HT-29 (cell line): ENCODE measurements at regions not wholly inside any gene's neighbourhood (a gene's known extent, or its start where the extent isn't known, plus 50 kb on each side); places are given as distances from the start of the nearest gene placed in this dataset.

Experiments
- DNase-seq: peaks from one replicate; pipeline ENCODE4 v3.0.0-alpha.2; 2015; ENCODE audit warnings: low spot score

DNA sequence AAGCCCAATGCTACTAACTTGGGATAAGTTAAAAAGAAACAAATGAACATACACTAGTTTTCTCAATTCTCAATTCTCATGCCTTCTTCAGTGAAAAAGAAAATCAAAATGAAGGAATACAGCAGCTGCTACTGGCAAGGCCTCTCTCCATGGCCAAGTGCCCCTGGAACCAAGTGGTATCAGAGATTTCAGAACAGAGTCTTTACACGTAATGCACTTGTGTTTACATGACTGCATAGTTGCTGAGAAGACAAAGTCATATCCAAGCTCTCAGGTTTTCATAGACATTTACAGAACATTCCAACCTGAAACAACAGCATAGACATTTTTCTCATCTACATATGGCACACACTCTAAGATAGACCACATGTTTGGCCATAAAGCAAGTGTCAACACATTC lies 789.9 kb downstream of the CBLN2 start:
- no peak for DNase-seq

DNA sequence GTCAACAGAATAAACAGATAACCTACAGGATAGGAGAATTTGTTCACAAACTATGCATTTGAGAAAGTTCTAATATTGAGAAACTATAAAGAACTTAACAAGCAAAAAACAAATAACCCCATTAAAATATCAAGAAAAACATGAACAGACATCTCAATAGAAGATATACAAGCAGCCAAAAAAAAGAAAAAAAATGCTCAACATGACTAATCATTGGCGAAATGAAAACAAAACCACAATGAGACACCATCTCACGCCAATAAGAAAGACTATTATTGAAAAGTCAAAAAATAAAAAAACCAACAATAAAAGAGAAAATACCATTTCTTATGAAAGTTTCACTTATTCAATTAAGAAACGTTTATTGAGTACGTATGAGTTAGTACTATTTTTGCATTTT lies 800.5 kb downstream of the CBLN2 start:
- DNase-seq = no peak

DNA sequence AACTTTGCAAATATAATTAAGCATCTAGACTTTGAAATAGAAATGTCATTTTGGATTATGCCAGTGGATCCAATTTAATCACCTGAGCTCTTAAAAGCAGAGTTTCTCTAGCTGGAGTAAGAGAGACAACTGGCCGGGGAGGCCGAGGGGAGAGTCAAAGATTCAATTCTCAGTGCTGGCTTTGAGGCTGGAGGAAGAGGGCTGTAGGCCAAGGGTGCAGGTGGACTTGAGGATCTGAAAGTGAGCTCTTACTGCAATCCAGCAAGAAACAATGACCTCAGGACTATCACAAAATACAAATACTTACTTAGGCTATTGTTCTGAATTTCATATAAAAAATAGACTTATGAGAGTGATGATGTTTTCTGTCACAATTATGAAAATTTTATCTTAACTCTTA lies 814.5 kb downstream of the CBLN2 start:
- DNase-seq = no peak

DNA sequence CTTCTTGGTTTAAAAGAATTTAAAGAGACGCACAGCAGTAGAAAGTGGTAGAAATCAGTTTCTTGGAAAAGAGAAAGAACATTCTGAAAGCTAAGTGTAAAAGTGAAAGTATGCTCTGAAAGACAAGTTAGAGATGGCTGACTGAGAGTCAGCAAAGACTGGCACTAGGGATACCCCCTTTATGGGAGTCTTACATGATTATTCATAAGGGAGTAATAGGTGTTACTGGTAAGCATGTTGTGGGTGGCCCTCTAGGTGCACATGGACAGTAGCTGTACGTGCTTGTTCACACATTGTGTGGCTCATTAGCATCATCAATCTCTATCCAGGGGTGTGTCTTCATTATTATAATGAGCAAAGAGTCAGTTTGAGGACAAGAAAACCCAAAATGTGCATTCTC lies 816.2 kb downstream of the CBLN2 start:
- DNase-seq = no peak

DNA sequence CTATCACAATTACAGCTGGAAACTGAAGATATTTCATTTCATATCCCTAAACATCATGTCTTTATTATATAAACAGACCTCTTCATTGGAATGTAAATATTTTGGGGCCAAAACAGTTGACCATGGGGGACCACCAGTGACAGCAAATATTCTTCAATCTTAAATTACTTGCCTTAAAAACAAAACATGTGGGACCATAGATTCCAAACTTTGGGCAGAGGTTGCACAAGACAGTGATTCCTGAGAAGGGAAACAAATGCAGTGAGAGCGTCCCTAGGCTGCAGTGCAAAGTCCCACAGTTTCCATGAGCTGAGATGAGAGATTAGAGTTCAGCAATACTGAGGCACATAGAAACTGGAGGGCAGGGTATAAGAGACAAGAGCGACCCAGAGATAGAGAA lies 818.9 kb downstream of the CBLN2 start:
- DNase-seq = no peak

DNA sequence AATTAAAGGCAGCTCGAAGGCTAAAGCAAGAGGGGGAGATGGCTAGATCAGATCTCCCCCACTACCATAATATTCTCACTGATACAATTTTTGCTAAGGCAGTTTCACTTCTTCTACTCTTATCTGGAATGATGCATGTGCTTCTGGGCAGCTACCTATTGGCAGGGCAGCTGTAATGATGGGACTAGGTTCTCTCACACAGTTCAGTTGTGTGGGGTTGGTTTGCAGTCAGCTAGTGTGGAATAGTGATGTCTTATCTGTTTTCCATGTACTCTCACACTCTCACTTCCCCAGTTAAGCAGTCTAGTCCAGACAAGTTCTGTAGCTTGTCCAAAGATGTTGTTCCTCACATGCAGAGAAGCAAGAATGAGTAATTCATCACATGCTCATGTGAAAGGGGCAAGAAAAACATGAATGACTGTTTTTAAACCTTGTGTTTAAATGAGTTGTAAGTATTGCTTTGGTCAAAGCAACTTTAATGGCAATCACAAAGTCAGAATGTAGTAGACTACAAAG lies 836.1 kb downstream of the CBLN2 start:
- DNase-seq = no peak

DNA sequence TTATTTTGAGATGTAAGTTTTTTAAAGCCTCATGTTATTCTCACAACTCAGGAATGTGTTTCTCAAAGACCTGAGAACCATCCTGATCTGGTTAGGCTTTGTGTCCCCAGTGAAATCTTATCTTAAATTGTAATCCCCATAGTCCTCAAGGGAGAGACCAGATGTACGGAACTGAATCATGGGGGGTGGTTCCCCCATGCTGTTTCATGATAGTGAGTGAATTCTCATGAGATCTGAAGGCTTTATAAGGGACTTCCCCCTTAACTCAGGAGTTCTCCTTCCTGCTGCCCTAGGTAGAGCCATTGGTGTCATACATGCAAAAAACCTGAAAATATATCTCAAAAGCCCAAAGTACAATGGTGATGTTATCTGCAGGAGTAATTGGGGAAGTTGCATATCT lies 836.7 kb downstream of the CBLN2 start:
- no peak for DNase-seq

DNA sequence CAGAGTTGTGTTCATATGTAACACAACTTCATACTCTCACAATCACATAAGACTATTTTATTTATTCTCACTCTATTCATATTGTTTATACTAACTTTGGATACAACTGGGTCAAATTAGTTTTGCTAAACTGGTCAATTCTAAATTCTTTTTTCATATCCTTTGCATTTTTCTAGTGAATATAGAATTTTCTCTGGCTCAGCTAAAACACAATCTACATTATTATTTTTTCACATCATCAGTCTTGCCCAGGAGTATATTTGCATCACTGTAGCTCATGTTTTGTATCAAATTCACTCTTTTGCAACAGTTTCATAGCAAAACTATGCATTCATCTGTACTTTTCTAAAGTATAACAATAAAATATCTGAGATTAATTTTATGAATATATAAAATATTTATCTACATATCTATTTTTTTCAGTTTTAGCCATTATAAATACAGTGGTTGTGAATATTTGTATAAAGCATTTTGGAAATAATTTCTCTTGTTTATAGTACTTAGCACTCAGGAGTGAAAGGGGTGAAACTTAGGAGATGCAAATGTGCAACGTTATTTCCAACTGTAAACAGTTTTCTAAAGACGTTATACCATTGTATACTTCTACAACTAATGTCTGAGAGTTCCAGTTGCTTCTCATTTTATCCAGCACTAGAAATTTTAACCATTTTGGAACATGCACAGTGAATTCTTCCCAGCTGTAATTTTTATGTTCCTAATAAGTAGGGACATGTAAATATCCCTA lies 854.6 kb downstream of the CBLN2 start:
- no peak for DNase-seq

DNA sequence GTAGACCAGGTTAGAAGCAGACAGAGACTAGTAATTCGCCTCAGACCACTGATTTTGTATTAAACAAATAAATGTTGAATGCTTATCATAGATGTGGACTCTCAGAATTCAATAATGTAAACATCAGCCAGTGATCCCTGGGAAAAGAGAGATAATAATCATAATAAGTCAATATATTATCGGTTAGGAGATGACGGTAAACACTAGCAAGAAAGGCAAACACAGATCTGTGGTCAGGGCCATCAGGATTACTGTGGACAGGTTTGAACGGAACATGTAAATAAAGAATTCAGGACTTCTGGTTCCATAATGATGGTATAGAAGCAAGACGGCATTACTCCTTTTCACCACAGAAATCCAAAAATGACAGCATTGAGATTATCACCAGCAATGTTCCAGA lies 861.6 kb downstream of the CBLN2 start:
- DNase-seq = no peak

DNA sequence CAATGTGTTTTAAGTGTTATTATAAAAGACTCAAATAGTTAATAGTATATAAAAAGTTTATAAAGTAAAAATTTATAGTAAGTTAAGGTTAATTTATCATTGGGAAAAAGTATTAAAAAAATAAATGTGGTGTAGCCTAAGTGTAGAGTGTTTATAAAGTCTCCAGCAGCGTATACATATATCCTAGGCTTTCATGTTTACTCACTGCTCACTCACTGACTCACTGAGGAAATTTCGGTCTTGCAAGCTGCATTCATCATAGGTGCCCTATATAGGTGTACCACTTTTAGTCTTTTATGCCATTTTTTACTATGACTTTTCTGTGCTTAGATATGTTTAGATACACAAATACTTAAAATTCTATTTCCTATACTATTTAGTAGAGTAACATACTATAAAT lies 866.0 kb downstream of the CBLN2 start:
- DNase-seq = no peak

DNA sequence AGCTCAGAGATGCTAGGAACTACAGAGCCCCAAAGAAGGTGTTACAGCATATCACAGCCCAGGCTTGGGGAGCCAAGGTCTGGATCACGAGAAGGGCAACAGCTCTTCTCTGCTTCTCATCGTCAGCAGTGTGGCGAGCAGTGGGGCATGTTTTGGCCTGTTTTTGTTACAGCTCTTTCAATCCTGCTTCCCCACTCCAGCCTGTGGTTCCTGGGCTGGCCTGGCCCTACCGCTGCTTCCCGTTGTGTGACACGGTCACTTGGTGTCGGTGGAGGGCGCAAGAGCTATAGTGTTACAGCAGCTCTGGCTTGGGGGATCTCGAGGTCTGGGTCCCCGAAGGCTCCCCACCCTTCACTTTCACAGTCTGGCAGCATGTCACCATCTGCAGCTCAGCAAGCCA lies 870.2 kb downstream of the CBLN2 start:
- DNase-seq = no peak

DNA sequence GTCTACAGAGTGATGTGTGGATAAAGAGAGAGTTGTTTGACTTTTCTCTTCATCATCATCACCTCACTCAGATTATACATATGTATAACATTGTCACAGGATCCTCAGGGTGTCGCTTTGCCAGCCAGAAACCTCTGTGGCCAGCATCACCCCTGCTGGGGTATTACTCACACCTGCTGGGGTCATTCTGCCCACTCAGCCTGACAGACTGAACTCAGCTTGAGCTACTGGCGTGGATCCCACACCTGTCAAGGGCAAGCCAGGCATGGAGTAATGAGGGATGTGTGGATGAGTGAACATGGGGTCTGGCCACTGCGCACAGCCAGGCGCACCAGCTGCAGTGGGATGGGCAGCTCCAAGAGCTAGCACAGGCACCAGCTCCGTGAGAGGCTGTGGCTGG lies 870.6 kb downstream of the CBLN2 start:
- DNase-seq = no peak

DNA sequence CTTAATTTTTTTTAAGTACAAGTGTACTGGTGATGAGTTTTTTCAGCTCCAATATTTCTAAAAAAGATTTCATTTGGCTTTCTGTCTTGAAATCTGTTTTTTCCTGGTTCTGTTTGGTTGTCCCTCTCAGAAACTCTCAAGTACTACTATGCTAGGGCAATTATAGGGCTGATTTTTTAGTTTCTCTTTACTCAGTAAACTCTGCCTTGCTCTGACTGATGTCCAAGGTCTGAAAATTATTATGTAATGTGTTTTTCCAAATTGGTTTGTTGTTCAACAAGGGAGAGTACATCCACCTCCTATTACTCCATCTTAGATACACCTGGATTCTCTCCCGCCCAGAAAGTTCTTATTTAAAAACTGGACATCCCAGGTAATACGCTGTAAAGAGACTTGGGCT lies 877.7 kb downstream of the CBLN2 start:
- DNase-seq = no peak

DNA sequence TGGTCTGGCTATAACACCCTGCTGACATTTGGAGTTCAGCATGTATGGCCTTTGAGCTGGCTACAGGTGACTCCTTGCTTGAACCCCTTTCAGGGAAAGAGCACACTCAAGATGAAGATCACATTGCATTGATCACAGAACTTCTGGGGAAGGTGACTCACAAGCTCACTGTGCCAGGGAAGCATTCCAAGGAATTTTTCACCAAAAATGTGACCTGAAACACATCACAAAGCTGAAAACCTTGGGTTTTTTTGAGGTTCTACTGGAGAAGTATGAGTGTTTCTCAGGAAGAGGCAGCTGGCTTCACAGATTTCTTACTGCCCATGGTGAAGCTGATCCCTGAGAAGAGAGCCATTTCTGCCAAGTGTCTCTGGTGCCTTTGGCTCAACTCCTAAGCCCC lies 879.0 kb downstream of the CBLN2 start:
- DNase-seq = no peak

DNA sequence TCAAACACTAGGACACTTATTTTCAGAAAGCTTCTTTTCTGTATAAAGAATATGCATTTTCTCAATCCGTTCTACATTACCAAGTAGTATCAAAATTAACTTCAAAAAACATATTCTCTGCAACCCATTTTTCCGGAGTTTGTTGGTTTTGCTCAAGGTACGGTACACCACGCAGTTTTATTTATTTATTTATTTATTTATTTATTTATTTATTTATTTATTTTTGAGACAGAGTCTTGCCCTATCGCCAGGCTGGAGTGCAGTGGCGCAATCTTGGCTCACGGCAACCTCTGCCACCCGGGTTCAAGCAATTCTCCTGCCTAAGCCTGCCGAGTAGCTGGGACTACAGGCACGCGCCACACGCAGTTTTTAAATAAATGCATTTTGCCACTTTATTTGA lies 900.3 kb downstream of the CBLN2 start:
- no peak for DNase-seq

DNA sequence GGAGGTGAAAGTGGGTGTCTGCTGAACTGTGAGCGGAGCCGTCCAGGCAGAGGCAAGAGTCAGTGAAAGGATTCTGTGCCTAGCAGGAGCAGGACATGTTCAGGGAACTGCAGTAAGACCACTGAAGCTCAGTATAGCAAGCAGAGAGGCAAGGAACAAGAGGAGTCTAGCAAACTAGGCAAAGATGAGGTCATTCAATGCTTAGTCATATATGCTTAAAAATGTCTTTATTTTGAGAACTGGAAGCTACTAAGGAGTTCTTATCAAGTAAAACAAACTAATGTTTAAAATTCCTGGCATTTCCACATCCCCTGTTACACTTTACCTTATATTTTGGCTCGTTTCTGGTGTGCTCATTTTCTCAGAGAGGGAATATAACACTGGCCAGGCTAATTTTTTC lies 913.4 kb downstream of the CBLN2 start:
- DNase-seq = no peak

DNA sequence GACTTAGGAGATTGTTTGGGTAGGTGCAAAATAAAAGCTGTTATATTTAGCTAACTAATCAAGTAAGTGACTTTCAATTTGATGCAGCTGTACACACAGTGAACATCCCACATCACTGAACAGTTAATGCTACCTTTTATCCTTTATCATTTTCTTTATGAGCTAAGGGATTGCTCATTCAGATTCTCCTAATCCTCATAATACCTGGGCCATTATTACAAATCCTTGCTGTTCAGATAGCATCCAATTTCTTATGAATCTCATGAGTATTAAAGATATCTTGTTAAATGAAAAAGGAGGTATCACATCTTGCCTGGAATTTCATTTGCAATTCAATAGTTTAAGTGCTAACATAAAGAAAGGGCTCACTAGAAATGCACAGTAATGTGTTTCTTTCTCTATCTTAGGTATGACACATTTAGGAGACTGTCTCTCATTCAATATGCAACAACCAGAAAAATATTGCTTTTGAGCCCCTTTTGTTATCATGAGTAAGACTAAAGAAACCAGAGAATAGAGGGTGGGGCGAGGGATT lies 918.5 kb downstream of the CBLN2 start:
- DNase-seq = no peak

DNA sequence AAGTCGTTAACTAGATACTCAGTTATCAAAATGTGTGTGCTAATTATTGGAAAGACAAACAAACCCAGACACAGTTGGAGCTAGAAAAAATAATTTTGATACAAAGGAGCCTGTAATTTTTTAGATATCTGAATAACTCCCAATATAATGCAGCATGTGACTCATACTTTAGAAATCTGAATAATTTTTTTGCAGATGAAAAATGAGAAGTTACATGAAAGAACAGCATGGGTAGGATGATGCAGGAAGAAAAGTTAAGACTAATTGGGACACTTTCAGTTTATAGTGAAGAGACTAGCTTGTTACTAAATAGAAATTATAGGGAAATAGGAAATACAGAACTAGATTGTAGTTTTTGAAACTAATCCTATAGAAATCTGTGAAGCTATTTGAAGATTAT lies 945.8 kb downstream of the CBLN2 start:
- no peak for DNase-seq

DNA sequence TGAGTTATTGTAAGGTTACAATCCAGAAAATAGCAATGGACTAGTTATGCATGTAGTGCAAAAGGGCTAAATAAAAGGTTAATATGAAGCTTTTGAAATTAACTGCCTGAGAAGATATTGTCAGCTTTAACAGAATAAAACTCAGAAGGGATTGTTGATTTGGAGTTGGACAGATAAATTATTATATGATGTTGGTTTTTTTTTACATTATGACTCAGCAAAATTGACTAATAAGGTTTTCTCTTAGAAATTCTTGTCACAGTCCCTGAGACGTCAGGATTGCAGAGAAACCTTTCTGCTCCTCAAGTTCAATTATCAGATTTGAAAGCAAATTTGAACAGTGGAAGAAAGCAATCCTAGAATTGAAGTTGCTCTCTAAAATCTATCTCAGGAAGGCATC lies 946.9 kb downstream of the CBLN2 start:
- DNase-seq = no peak

DNA sequence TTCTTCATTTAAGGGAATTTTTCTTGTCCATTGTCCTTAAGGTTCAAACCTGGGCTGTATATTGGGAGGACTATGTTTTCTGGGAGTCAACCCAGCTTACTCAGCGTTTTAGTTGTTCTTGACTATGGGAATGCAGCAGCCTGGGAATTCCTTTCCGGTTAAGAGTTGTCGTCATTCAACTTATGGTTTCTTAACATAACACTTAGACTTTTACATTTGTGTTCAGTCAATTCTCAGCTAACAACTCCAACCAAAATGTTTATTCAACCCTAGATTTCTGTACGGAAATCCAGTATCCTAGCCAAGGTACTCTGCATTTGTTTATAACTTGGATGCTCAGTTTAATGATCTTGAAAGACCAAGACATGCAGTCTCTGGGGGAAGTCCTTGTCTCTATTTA lies 960.9 kb downstream of the CBLN2 start:
- no peak for DNase-seq

DNA sequence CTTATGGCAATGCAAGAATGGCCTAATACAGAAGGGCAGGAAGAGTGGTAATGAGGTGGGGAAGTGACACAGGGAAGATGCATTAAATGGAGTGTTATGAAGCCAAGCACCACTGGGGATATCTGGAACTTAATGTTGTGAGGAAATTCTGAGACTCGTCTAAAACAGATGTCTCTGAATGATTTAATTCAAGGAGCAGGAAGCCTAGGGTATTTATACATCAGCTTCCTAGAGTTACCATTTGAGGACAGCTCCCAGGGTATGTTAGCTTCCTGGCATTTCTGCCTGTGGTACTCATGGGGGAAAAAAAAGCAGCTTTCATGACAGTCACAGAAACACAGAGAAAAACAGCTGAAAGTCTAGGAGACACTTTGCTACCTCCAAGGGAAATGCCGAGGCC lies 989.5 kb downstream of the CBLN2 start:
- DNase-seq = no peak

DNA sequence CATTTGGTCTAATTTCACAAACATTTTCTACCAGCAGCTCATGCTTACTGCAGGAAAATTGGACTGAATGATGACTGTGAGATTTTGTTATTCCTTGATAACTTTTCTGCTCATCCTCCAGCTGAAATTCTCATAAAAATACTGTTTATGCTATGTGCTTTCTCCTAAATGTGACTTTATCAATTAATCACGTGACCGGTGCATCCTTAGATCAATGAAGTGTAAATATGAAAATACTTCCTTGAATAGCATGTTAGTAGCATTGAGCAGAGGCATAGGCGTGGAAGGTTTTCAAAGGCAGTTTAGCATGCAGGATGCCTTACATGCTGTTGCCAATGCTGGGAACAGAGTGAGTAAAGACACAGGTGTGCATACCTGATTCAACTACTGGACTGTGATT lies 1002.5 kb downstream of the CBLN2 start:
- DNase-seq = no peak

DNA sequence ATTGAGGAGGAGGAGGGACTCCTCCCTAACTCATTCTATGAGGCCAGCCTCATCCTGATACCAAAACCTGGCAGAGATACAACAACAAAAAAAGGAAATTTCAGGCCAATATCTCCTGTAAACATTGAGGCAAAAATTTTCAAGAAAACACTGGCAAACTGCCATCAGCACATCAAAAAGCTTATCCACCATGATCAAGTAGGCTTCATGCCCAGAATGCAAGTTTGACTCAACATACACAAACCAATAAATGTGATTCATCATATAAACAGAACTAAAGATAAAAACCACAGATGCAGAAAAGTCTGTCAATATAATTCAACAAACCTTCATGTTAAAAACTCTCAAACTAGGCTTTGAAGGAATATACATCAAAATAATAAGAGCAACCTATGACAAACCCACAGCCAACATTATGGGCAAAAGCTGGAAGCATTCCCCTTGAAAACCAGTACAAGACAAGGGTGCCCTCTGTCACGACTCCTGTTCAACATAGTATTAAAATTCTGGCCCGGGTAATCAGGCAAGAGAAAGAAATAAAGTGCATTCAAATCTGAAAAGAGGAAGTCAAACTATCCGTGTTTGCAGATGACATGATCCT lies 1014.3 kb downstream of the CBLN2 start:
- peak; percentile 1 for DNase-seq
